ENCODE measurements at regions not wholly inside any gene's neighbourhood (a gene's known extent, or its start where the extent isn't known, plus 50 kb on each side); places are given as distances from the start of the nearest gene placed in this dataset.

- in situ Hi-C loops (cut with MboI): no loop called here
- ATAC-seq (no peak), DNase-seq (ENCODE audit: low read depth, low spot score) (no peak), FAIRE-seq (no peak)
- Histone ChIP-seq H3K79me2 (ENCODE audit: control insufficient read depth, insufficient read depth, low read length) (no peaks in the 10 kb centered on the region), H3K27ac (ENCODE audit: control insufficient read depth, insufficient read depth) (no peak overlapping the region), H3K9ac (ENCODE audit: control insufficient read depth, insufficient read depth, low read length) (no peak overlapping the region), H3K4me3 (no peak overlapping the region), H3K9me3 (replicated peaks; ENCODE audit: control insufficient read depth, insufficient read depth, low read length) (no peaks in the 10 kb centered on the region), H3K4me2 (ENCODE audit: control insufficient read depth, insufficient read depth) (no peak overlapping the region), H4K20me1 (ENCODE audit: control insufficient read depth, insufficient read depth) (no peaks in the 10 kb centered on the region), H3K36me3 (ENCODE audit: control insufficient read depth in 2 of 2, insufficient read depth in 2 of 2, low read length in 1 of 2) (no peaks in the 10 kb centered on the region), H2AFZ (ENCODE audit: control insufficient read depth, low read depth, low read length) (no peak overlapping the region), H3K4me1 (ENCODE audit: control insufficient read depth, insufficient read depth, low read length) (no peaks in the 10 kb centered on the region), H3K27me3 (replicated peaks in 1 of 2; ENCODE audit: control insufficient read depth in 2 of 2, insufficient read depth in 2 of 2, low read length in 1 of 2) (no peaks in the 10 kb centered on the region)
- ChIA-PET SMC1A (ENCODE audit: uncharacterized antibody, unreplicated experiment) (interaction anchor here (1.3 kb wide), 1 partner anchor 17 kb away, joined by 4 read pairs; no protein-coding TSS in a partner anchor), RAD21 (ENCODE audit: unreplicated experiment) (no interaction called here), POLR2A (no interaction called here), CTCF (no interaction called here)
- TF ChIP-seq NR2C2 (IDR thresholded peaks at IDR 0.05; ENCODE audit: borderline replicate concordance, control insufficient read depth, insufficient read length, low read depth): no peak
- 0 out of 2 replicates have a peak, but pooled peaks have one; percentile 38 for TF ChIP-seq MEF2A (IDR thresholded peaks at IDR 0.05; ENCODE audit: insufficient read depth, low read depth, low read length)
- WGBS (ENCODE audit: insufficient coverage, insufficient replicate concordance, low lambda C conversion rate, missing lambda C conversion rate): 95% methylated on average over 1 of the region's 1 CpG
- intact Hi-C loops (cut with micrococcal nuclease; ENCODE audit: unreplicated experiment): no loop called here
- BruUV-seq (replicated peaks): no TSS peak
These were observed 69.3 kb upstream of the WARS2 start for GRCh38 chr1:119209596-119210295.

DNA sequence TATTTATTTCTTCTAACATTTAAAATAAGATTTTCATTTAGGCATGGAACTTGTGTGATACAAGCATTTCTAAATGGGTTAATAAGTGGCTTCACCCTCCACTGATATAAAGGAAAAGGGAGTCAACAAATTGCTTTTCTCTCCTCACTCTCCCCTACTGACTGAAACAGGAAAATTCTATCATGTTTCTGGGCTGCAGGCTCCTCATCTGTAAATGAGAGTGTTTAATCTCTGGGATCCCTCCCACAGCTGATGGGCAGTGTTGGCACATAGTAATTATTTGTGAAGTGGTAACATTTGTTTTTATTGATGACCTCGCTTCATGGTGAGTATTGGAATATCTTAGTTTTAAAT lies 69.8 kb upstream of the WARS2 start:
- RAD21 ChIA-PET (ENCODE audit: unreplicated experiment): no interaction called here
- in situ Hi-C loops (cut with MboI): no loop called here
- H3K27ac ChIP-seq (ENCODE audit: control insufficient read depth, insufficient read depth): no peak overlapping the region

More for the DNA sequence above, 69.8 kb upstream of the WARS2 start:
- SMC1A ChIA-PET (ENCODE audit: uncharacterized antibody, unreplicated experiment): no interaction called here
- Histone ChIP-seq H2AFZ (ENCODE audit: control insufficient read depth, low read depth, low read length) (no peak overlapping the region), H3K4me1 (ENCODE audit: control insufficient read depth, insufficient read depth, low read length) (no peaks in the 10 kb centered on the region), H3K4me3 (no peak overlapping the region), H3K9me3 (replicated peaks; ENCODE audit: control insufficient read depth, insufficient read depth, low read length) (no peaks in the 10 kb centered on the region), H3K9ac (ENCODE audit: control insufficient read depth, insufficient read depth, low read length) (no peak overlapping the region), H3K36me3 (ENCODE audit: control insufficient read depth in 2 of 2, insufficient read depth in 2 of 2, low read length in 1 of 2) (no peaks in the 10 kb centered on the region), H3K4me2 (ENCODE audit: control insufficient read depth, insufficient read depth) (no peak overlapping the region), H3K79me2 (ENCODE audit: control insufficient read depth, insufficient read depth, low read length) (no peaks in the 10 kb centered on the region), H4K20me1 (ENCODE audit: control insufficient read depth, insufficient read depth) (no peaks in the 10 kb centered on the region), H3K27me3 (replicated peaks in 1 of 2; ENCODE audit: control insufficient read depth in 2 of 2, insufficient read depth in 2 of 2, low read length in 1 of 2) (no peaks in the 10 kb centered on the region)
- WGBS (ENCODE audit: insufficient coverage, insufficient replicate concordance, low lambda C conversion rate, missing lambda C conversion rate): 92% methylated on average over 1 of the region's 1 CpG
- intact Hi-C loops (cut with micrococcal nuclease; ENCODE audit: unreplicated experiment): no loop called here
- FAIRE-seq (no peak), DNase-seq (ENCODE audit: low read depth, low spot score) (no peak), ATAC-seq (no peak)
- CTCF ChIA-PET: no interaction called here
- TF ChIP-seq, protein P1, sequence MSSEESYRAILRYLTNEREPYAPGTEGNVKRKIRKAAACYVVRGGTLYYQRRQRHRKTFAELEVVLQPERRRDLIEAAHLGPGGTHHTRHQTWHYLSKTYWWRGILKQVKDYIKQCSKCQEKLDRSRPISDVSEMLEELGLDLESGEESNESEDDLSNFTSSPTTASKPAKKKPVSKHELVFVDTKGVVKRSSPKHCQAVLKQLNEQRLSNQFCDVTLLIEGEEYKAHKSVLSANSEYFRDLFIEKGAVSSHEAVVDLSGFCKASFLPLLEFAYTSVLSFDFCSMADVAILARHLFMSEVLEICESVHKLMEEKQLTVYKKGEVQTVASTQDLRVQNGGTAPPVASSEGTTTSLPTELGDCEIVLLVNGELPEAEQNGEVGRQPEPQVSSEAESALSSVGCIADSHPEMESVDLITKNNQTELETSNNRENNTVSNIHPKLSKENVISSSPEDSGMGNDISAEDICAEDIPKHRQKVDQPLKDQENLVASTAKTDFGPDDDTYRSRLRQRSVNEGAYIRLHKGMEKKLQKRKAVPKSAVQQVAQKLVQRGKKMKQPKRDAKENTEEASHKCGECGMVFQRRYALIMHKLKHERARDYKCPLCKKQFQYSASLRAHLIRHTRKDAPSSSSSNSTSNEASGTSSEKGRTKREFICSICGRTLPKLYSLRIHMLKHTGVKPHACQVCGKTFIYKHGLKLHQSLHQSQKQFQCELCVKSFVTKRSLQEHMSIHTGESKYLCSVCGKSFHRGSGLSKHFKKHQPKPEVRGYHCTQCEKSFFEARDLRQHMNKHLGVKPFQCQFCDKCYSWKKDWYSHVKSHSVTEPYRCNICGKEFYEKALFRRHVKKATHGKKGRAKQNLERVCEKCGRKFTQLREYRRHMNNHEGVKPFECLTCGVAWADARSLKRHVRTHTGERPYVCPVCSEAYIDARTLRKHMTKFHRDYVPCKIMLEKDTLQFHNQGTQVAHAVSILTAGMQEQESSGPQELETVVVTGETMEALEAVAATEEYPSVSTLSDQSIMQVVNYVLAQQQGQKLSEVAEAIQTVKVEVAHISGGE (CRISPR knock-in tag; IDR thresholded peaks at IDR 0.05): no peak
- TF ChIP-seq JUNB (IDR thresholded peaks at IDR 0.05) (no peak), ESRRA (IDR thresholded peaks at IDR 0.05; ENCODE audit: low read length) (no peak), CHD1 (IDR thresholded peaks at IDR 0.05; ENCODE audit: low read depth, low read length) (no peak), RFX5 (IDR thresholded peaks at IDR 0.05; ENCODE audit: low read depth, low read length) (no peak), CREB1 (IDR thresholded peaks at IDR 0.05; ENCODE audit: low read depth) (no peak)
- TF ChIP-seq, protein P2, sequence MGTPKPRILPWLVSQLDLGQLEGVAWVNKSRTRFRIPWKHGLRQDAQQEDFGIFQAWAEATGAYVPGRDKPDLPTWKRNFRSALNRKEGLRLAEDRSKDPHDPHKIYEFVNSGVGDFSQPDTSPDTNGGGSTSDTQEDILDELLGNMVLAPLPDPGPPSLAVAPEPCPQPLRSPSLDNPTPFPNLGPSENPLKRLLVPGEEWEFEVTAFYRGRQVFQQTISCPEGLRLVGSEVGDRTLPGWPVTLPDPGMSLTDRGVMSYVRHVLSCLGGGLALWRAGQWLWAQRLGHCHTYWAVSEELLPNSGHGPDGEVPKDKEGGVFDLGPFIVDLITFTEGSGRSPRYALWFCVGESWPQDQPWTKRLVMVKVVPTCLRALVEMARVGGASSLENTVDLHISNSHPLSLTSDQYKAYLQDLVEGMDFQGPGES (IDR thresholded peaks at IDR 0.05): no peak
- no TSS peak for BruUV-seq (replicated peaks)
- POLR2A ChIA-PET: no interaction called here

All from GM12878 (cell line).